Endodermal cell (in vitro differentiated cells): ENCODE measurements at regions not wholly inside any gene's neighbourhood (a gene's known extent, or its start where the extent isn't known, plus 50 kb on each side); places are given as distances from the start of the nearest gene placed in this dataset.

Experiments used
- DNase-seq: peaks from one replicate; pipeline ENCODE4 v3.0.0-alpha.2; 2017
- H3K27ac ChIP-seq: 2 replicates; pipeline ENCODE4 v1.5.1; 2013; ENCODE audit warnings: mild to moderate bottlenecking, low read depth, low read length, moderate library complexity
- H3K27me3 ChIP-seq: 2 replicates; pipeline ENCODE4 v1.6.1; 2013; ENCODE audit warnings: mild to moderate bottlenecking, low read length, moderate library complexity; ENCODE audit not compliant: insufficient read depth, control insufficient read depth, poor library complexity, severe bottlenecking
- H3K36me3 ChIP-seq: 2 replicates; pipeline ENCODE4 v1.7.0; 2013; ENCODE audit warnings: mild to moderate bottlenecking, low read length, moderate library complexity; ENCODE audit not compliant: control insufficient read depth, insufficient read depth
- H3K4me1 ChIP-seq: one replicate; pipeline ENCODE4 v1.7.0; 2013; ENCODE audit warnings: low read length; ENCODE audit not compliant: control insufficient read depth, insufficient read depth
- H3K4me3 ChIP-seq: 2 replicates; pipeline ENCODE4 v1.5.1; 2013; ENCODE audit warnings: mild to moderate bottlenecking, low read length, moderate library complexity
- H3K9ac ChIP-seq: 2 replicates; pipeline ENCODE4 v1.6.1; 2013; ENCODE audit warnings: mild to moderate bottlenecking, low read length, moderate library complexity; ENCODE audit not compliant: poor library complexity, severe bottlenecking; ENCODE audit errors: extremely low read depth
- H3K9me3 ChIP-seq: 2 replicates; pipeline ENCODE4 v1.6.1; 2013; ENCODE audit warnings: mild to moderate bottlenecking, low read length, moderate library complexity; ENCODE audit not compliant: control insufficient read depth
- H3K27ac Mint-ChIP-seq: 2 replicates; pipeline ENCODE4 v1.8.0; 2020; ENCODE audit warnings: mixed read lengths
- H3K27me3 Mint-ChIP-seq: 2 replicates; pipeline ENCODE4 v1.8.0; 2021; ENCODE audit warnings: mild to moderate bottlenecking, mixed read lengths; ENCODE audit not compliant: insufficient read depth
- H3K36me3 Mint-ChIP-seq: 2 replicates; pipeline ENCODE4 v1.8.0; 2020; ENCODE audit warnings: low read depth, mixed read lengths
- H3K4me1 Mint-ChIP-seq: 2 replicates; pipeline ENCODE4 v1.8.0; 2020; ENCODE audit warnings: mixed read lengths
- H3K4me3 Mint-ChIP-seq: 2 replicates; pipeline ENCODE4 v1.8.0; 2020; ENCODE audit warnings: mild to moderate bottlenecking, moderate library complexity, mixed read lengths
- H3K9me3 Mint-ChIP-seq: 2 replicates; pipeline ENCODE4 v1.8.0; 2020; ENCODE audit warnings: mild to moderate bottlenecking, mixed read lengths
- WGBS, 2 experiments: methylation state at CpG; one replicate each; pipeline versions ENCODE4 v1.1.5 to v1.1.7; 2013; ENCODE audit warnings: missing lambda C conversion rate in 2 of 2, mixed read lengths in 1 of 2; ENCODE audit not compliant: insufficient coverage in 1 of 2, insufficient read length in 1 of 2; 5-methylcytosine and 5-hydroxymethylcytosine counted together
- TF ChIP-seq, protein P1 (sequence below): fragments of 200-600 bp; sonication (generic); conservative IDR thresholded peaks from 2 replicates; pipeline ENCODE4 v1.5.0; 2021; ENCODE audit warnings: antibody characterized with exemption, mild to moderate bottlenecking

- peaks cover 10% of the 10 kb centered on the region for H3K4me1 Mint-ChIP-seq
- 90 to 96% methylated on average over 1 to 6 of the region's 6 CpGs for WGBS, 2 experiments
- TF ChIP-seq, protein P1, sequence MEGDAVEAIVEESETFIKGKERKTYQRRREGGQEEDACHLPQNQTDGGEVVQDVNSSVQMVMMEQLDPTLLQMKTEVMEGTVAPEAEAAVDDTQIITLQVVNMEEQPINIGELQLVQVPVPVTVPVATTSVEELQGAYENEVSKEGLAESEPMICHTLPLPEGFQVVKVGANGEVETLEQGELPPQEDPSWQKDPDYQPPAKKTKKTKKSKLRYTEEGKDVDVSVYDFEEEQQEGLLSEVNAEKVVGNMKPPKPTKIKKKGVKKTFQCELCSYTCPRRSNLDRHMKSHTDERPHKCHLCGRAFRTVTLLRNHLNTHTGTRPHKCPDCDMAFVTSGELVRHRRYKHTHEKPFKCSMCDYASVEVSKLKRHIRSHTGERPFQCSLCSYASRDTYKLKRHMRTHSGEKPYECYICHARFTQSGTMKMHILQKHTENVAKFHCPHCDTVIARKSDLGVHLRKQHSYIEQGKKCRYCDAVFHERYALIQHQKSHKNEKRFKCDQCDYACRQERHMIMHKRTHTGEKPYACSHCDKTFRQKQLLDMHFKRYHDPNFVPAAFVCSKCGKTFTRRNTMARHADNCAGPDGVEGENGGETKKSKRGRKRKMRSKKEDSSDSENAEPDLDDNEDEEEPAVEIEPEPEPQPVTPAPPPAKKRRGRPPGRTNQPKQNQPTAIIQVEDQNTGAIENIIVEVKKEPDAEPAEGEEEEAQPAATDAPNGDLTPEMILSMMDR: no peak
- no peak overlapping the region for H3K4me3 Mint-ChIP-seq
- no peaks in the 10 kb centered on the region for H3K36me3 Mint-ChIP-seq
- Histone ChIP-seq H3K9ac (no peak overlapping the region), H3K9me3 (no peaks in the 10 kb centered on the region), H3K27ac (no peak overlapping the region), H3K27me3 (no peaks in the 10 kb centered on the region), H3K4me3 (no peak overlapping the region), H3K36me3 (no peaks in the 10 kb centered on the region), H3K4me1 (peaks cover 8% of the 10 kb centered on the region)
- H3K9me3 Mint-ChIP-seq: no peaks in the 10 kb centered on the region
- no peak for DNase-seq
- no peaks in the 10 kb centered on the region for H3K27me3 Mint-ChIP-seq
- H3K27ac Mint-ChIP-seq: no peak overlapping the region
Observed at GRCh38 chr4:158008551-158009218, 164.1 kb downstream of the GASK1B start.

DNA sequence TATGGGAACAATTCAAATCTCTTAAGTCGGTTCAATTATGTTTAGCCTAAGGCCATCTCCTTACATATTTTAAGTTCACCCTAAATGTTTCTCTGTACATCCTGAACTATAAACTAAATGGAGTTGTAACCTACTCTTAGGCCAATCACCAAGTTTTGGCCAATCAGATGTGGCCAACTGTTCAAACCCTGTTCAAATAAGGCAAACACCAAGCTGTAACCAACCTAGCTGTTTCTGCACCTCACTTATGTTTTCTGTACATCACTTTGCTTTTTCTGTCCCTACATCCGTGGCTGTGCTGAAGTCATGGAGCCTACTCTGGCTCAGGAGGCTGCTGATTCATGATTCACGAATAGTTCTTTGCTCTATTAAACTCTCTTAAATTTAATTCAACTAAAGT lies 165.3 kb downstream of the GASK1B start:
- whole genome bisulfite sequencing, 2 experiments: 96 to 100% methylated on average over 3 of the region's 3 CpGs
- TF ChIP-seq, protein P1: no peak
- no peak overlapping the region for H3K4me3 Mint-ChIP-seq
- no peak overlapping the region for H3K9ac ChIP-seq
- H3K4me3 ChIP-seq: no peak overlapping the region
- no peak overlapping the region for H3K27ac ChIP-seq
- H3K9me3 Mint-ChIP-seq: no peaks in the 10 kb centered on the region
- no peaks in the 10 kb centered on the region for H3K27me3 ChIP-seq
- H3K9me3 ChIP-seq: no peaks in the 10 kb centered on the region
- peaks cover 13% of the 10 kb centered on the region for H3K4me1 Mint-ChIP-seq
- no peaks in the 10 kb centered on the region for H3K36me3 Mint-ChIP-seq
- peaks cover 13% of the 10 kb centered on the region for H3K4me1 ChIP-seq
- H3K27ac Mint-ChIP-seq: no peak overlapping the region
- H3K27me3 Mint-ChIP-seq: no peaks in the 10 kb centered on the region
- DNase-seq: no peak
- no peaks in the 10 kb centered on the region for H3K36me3 ChIP-seq

DNA sequence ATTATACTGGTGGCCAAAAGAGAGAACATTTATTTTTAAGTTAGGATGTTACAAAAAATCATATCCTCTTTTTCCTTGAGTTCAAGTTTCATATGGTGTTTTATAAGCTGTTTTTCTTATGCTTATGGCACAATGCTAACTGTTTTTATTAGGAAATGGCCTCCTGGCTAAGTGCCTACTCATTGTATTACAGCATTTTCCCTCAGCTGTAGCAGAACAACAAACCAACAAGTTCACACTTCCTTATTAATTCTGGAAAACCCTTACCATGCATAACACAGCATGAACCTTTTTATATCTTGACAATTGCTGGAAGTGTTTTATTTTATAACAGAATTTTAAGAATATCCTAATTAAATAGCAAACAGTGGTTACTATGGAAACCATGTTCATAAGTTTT lies 165.8 kb downstream of the GASK1B start:
- no peak for DNase-seq
- no peaks in the 10 kb centered on the region for H3K9me3 Mint-ChIP-seq
- Histone ChIP-seq H3K9me3 (no peaks in the 10 kb centered on the region), H3K4me1 (peaks cover 18% of the 10 kb centered on the region), H3K27ac (no peak overlapping the region), H3K9ac (no peak overlapping the region), H3K36me3 (no peaks in the 10 kb centered on the region), H3K27me3 (no peaks in the 10 kb centered on the region), H3K4me3 (no peak overlapping the region)
- peaks cover 17% of the 10 kb centered on the region for H3K4me1 Mint-ChIP-seq
- no peaks in the 10 kb centered on the region for H3K27me3 Mint-ChIP-seq
- H3K36me3 Mint-ChIP-seq: no peaks in the 10 kb centered on the region
- H3K27ac Mint-ChIP-seq: no peak overlapping the region
- no peak overlapping the region for H3K4me3 Mint-ChIP-seq
- TF ChIP-seq, protein P1: no peak
